Body of pancreas (tissue), 4 donors: ENCODE measurements at regions not wholly inside any gene's neighbourhood (a gene's known extent, or its start where the extent isn't known, plus 50 kb on each side); places are given as distances from the start of the nearest gene placed in this dataset.
"Not testable (repeated sequence)": the region's sequence is repeated elsewhere in the genome, so short reads cannot be mapped to it uniquely, and the experiment has no call there.

Experiments
- CTCF ChIP-seq, 7 experiments: fragments of 450-650 bp in 4 of 7; fragments of 200-600 bp in 3 of 7; sonication (generic) in 3 of 7; IDR thresholded peaks; one replicate each; pipeline ENCODE4 v1.5.1; 2016 to 2019; ENCODE audit warnings: antibody characterized with exemption in 7 of 7
- POLR2A ChIP-seq, 3 donors: fragments of 450-650 bp; IDR thresholded peaks; one replicate each; pipeline ENCODE4 v1.6.1; 2016; ENCODE audit warnings: antibody characterized with exemption in 3 of 3, mild to moderate bottlenecking in 2 of 3

GRCh38 chr4:12609212-12609875 lies 874.8 kb downstream of the RAB28 start:
- not testable (repeated sequence) for TF ChIP-seq CTCF, POLR2A (IDR thresholded peaks at IDR 0.05)
